GM10248 (cell line): ENCODE measurements at regions not wholly inside any gene's neighbourhood (a gene's known extent, or its start where the extent isn't known, plus 50 kb on each side); places are given as distances from the start of the nearest gene placed in this dataset.

ENCODE experiments used
- CTCF ChIA-PET: fragments of 300-600 bp; sonication (Branson Sonifier 250); formaldehyde crosslinking; extraction: SDS; loops from one replicate; lab custom pipeline; 2021; ENCODE audit warnings: antibody characterized with exemption; lab: Yijun Ruan, JAX
- POLR2A ChIA-PET: fragments of 350-650 bp; sonication (Branson Sonifier 250); formaldehyde crosslinking; extraction: SDS; loops from one replicate; lab custom pipeline; 2020; ENCODE audit warnings: antibody characterized with exemption; lab: Yijun Ruan, JAX
- DNase-seq: peaks from one replicate; pipeline ENCODE4 v3.0.0; 2012; ENCODE audit errors: extremely low spot score
- CTCF ChIP-seq: IDR thresholded peaks from 2 replicates; pipeline ENCODE4 v1.5.1; 2012; ENCODE audit warnings: mild to moderate bottlenecking, low read depth; ENCODE audit errors: extremely low read depth, missing control alignments, control extremely low read depth

- DNase-seq = no peak
- POLR2A ChIA-PET = no interaction called here
- CTCF ChIA-PET = no interaction called here
- TF ChIP-seq CTCF = no peak
Observed at GRCh38 chr3:191707817-191708216, 246.9 kb downstream of the PYDC2 start.

- no peak for DNase-seq
- CTCF ChIA-PET = interaction anchor here (1.3 kb wide), 1 partner anchor 10 kb away, joined by 5 read pairs; no protein-coding TSS in a partner anchor
- no peak for TF ChIP-seq CTCF
- POLR2A ChIA-PET = no interaction called here
Observed at GRCh38 chr3:191715585-191715984, 254.6 kb downstream of the PYDC2 start.

- no peak for DNase-seq
- ChIA-PET POLR2A (no interaction called here), CTCF (no interaction called here)
- TF ChIP-seq CTCF = no peak
Observed at GRCh38 chr3:191721390-191721861, 260.5 kb downstream of the PYDC2 start.

GRCh38 chr3:191721990-191722389, 261.0 kb downstream of the PYDC2 start:
- CTCF ChIA-PET = no interaction called here
- no peak for DNase-seq
- TF ChIP-seq CTCF = no peak
- POLR2A ChIA-PET = no interaction called here

GRCh38 chr3:191727338-191727737, 266.4 kb downstream of the PYDC2 start:
- ChIA-PET POLR2A (no interaction called here), CTCF (no interaction called here)
- DNase-seq = no peak
- TF ChIP-seq CTCF = no peak

- TF ChIP-seq CTCF = no peak
- DNase-seq = no peak
- CTCF ChIA-PET = no interaction called here
- POLR2A ChIA-PET = no interaction called here
Observed at GRCh38 chr3:191728186-191728585, 267.2 kb downstream of the PYDC2 start.

- ChIA-PET POLR2A (no interaction called here), CTCF (interaction anchor here (1.2 kb wide), 1 partner anchor 12 kb away, joined by 3 read pairs; no protein-coding TSS in a partner anchor)
- TF ChIP-seq CTCF = no peak
- DNase-seq = no peak
Observed at GRCh38 chr3:191737742-191738141, 276.8 kb downstream of the PYDC2 start.
